SH-SY5Y (cell line): ENCODE measurements at regions not wholly inside any gene's neighbourhood (a gene's known extent, or its start where the extent isn't known, plus 50 kb on each side); places are given as distances from the start of the nearest gene placed in this dataset.

Experiments
- GATA2 ChIP-seq: IDR thresholded peaks from 2 replicates; pipeline ENCODE4 v1.6.1; 2011; ENCODE audit warnings: mild to moderate bottlenecking, low read depth, low read length
- GATA3 ChIP-seq: IDR thresholded peaks from 2 replicates; pipeline ENCODE4 v1.6.1; 2011; ENCODE audit warnings: low read depth, mild to moderate bottlenecking, low read length, moderate library complexity

DNA sequence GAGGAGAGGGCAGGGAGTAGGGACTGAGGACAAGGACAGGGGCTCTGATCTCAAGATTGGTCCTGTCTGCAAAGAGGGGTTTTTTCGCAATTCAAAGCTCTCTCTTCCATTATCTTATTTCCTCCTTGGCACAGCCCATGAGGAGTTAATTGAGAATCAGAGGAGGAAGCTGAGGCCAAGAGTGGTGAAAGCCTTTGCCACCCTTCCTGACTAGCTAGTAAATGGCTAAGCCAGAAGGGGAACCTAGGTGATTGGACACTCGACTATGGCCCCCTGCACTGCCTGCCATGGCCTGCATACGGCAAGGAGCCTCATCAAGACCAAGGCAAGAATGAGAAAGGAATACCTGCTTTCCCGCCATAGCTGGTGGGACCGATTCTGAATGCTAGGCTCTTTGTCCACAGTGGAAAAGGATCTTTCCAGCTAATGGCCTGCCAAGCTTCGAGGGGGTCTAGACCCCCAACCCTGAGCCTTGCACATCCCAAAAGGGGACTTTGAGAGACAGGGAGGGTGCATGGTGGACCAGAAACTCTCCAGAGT, 237.9 kb downstream of the HAUS1 start:
- TF ChIP-seq GATA2: no peak
- no peak for TF ChIP-seq GATA3
